K562 (cell line): ENCODE measurements at regions not wholly inside any gene's neighbourhood (a gene's known extent, or its start where the extent isn't known, plus 50 kb on each side); places are given as distances from the start of the nearest gene placed in this dataset.

Experiments
- CEBPB ChIP-seq: fragments of 450-650 bp; IDR thresholded peaks from 2 replicates; pipeline ENCODE4 v1.6.1; 2016; ENCODE audit warnings: missing genetic modification characterization, missing compliant biosample characterization
- KDM5B ChIP-seq: fragments of 200-600 bp; sonication (generic); IDR thresholded peaks from 2 replicates; pipeline ENCODE4 v1.6.1; 2012; ENCODE audit warnings: low read depth, mild to moderate bottlenecking, moderate library complexity, low read length, control low read depth, inconsistent platforms; ENCODE audit not compliant: insufficient replicate concordance
- POLR2AphosphoS5 ChIP-seq: IDR thresholded peaks from 2 replicates; pipeline ENCODE4 v1.6.1; 2011; ENCODE audit warnings: mild to moderate bottlenecking, low read depth, low read length, moderate library complexity; ENCODE audit not compliant: control insufficient read depth, insufficient read depth
- ZFP1 ChIP-seq: fragments of 450-650 bp; formaldehyde crosslinking; IDR thresholded peaks from 2 replicates; pipeline ENCODE4 v1.4.0; 2020; ENCODE audit warnings: mild to moderate bottlenecking, mixed read lengths
- ZNF140 ChIP-seq: fragments of 250-450 bp; sonication (Bioruptor Pico); IDR thresholded peaks from 2 replicates; pipeline ENCODE4 v1.8.0; 2021; ENCODE audit warnings: moderate library complexity, mild to moderate bottlenecking, inconsistent platforms
- TF ChIP-seq, protein P1 (sequence below), 3 experiments: IDR thresholded peaks in 2 of 3; conservative IDR thresholded peaks in 1 of 3; 2 replicates each; pipeline ENCODE4 v1.5.1; 2011 to 2012; ENCODE audit warnings: low read length in 3 of 3, mild to moderate bottlenecking in 3 of 3, control low read depth in 2 of 3, improper control_type of control experiment in 1 of 3, inconsistent platforms in 1 of 3, low read depth in 1 of 3, mixed read lengths in 1 of 3, moderate library complexity in 1 of 3; ENCODE audit not compliant: insufficient read depth in 2 of 3

DNA sequence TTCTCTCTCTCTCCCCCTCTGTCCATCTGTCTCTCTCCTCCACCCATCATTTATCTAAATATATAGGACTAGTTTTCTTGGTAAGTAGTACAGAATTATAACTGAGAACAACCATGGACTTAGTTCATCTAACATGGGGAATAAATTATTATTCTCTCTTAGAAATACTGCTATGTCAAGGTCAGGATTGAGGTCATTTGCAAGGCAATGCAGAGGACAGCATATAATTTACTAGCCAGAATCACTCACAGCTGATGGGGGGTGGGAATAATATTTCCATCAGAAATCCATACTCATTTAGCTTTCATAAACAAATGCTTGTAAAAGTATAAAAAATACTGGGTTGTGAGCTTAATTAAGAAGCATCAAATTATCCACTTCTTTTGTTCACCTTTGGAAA is 553.9 kb upstream of the POU3F2 start:
- no peak for TF ChIP-seq POLR2AphosphoS5
- TF ChIP-seq, protein P1, sequence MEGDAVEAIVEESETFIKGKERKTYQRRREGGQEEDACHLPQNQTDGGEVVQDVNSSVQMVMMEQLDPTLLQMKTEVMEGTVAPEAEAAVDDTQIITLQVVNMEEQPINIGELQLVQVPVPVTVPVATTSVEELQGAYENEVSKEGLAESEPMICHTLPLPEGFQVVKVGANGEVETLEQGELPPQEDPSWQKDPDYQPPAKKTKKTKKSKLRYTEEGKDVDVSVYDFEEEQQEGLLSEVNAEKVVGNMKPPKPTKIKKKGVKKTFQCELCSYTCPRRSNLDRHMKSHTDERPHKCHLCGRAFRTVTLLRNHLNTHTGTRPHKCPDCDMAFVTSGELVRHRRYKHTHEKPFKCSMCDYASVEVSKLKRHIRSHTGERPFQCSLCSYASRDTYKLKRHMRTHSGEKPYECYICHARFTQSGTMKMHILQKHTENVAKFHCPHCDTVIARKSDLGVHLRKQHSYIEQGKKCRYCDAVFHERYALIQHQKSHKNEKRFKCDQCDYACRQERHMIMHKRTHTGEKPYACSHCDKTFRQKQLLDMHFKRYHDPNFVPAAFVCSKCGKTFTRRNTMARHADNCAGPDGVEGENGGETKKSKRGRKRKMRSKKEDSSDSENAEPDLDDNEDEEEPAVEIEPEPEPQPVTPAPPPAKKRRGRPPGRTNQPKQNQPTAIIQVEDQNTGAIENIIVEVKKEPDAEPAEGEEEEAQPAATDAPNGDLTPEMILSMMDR (IDR thresholded peaks at IDR 0.05 in 2 of 3, conservative IDR thresholded peaks at IDR 0.05 in 1 of 3; ENCODE audit: insufficient read depth in 2 of 3, low read depth in 1 of 3, low read length in 3 of 3) = no peak
- TF ChIP-seq KDM5B = no peak
- no peak for TF ChIP-seq CEBPB
- TF ChIP-seq ZNF140 (CRISPR knock-in tag) = no peak
- no peak for TF ChIP-seq ZFP1 (CRISPR knock-in tag)
